Gastrocnemius medialis (tissue), 4 donors: ENCODE measurements at regions not wholly inside any gene's neighbourhood (a gene's known extent, or its start where the extent isn't known, plus 50 kb on each side); places are given as distances from the start of the nearest gene placed in this dataset.

Source experiments
- POLR2A ChIP-seq, 2 donors: fragments of 450-650 bp; IDR thresholded peaks; one replicate each; pipeline ENCODE4 v1.6.1; 2017; ENCODE audit warnings: antibody characterized with exemption in 2 of 2, mild to moderate bottlenecking in 2 of 2, moderate library complexity in 2 of 2
- TF ChIP-seq, protein P1 (sequence below), 5 experiments: fragments of 450-650 bp in 3 of 5; fragments of 200-600 bp in 2 of 5; sonication (generic) in 2 of 5; IDR thresholded peaks in 4 of 5; conservative IDR thresholded peaks in 1 of 5; 1 replicate in 4 of 5; 2 replicates in 1 of 5; pipeline ENCODE4 v1.5.1; 2016 to 2019; ENCODE audit warnings: antibody characterized with exemption in 5 of 5, mild to moderate bottlenecking in 3 of 5, moderate library complexity in 3 of 5

- TF ChIP-seq, protein P1, sequence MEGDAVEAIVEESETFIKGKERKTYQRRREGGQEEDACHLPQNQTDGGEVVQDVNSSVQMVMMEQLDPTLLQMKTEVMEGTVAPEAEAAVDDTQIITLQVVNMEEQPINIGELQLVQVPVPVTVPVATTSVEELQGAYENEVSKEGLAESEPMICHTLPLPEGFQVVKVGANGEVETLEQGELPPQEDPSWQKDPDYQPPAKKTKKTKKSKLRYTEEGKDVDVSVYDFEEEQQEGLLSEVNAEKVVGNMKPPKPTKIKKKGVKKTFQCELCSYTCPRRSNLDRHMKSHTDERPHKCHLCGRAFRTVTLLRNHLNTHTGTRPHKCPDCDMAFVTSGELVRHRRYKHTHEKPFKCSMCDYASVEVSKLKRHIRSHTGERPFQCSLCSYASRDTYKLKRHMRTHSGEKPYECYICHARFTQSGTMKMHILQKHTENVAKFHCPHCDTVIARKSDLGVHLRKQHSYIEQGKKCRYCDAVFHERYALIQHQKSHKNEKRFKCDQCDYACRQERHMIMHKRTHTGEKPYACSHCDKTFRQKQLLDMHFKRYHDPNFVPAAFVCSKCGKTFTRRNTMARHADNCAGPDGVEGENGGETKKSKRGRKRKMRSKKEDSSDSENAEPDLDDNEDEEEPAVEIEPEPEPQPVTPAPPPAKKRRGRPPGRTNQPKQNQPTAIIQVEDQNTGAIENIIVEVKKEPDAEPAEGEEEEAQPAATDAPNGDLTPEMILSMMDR (IDR thresholded peaks at IDR 0.05 in 4 of 5, conservative IDR thresholded peaks at IDR 0.05 in 1 of 5): no peak
- TF ChIP-seq POLR2A (IDR thresholded peaks at IDR 0.05): no peak
Measured at GRCh38 chr18:22739789-22740188, 193.3 kb upstream of the RBBP8 start.
